Liver (tissue), 3 donors: ENCODE measurements at regions not wholly inside any gene's neighbourhood (a gene's known extent, or its start where the extent isn't known, plus 50 kb on each side); places are given as distances from the start of the nearest gene placed in this dataset.

ENCODE experiments used
- JUND ChIP-seq, 2 donors: IDR thresholded peaks; 2 replicates each; pipeline ENCODE4 v1.6.1; 2016; ENCODE audit warnings: antibody characterized with exemption in 2 of 2
- SP1 ChIP-seq: IDR thresholded peaks from 2 replicates; pipeline ENCODE4 v1.6.1; 2018; ENCODE audit warnings: antibody characterized with exemption, mild to moderate bottlenecking
- TF ChIP-seq, protein P1 (sequence below): fragments of 150-350 bp; IDR thresholded peaks from 2 replicates; pipeline ENCODE4 v1.5.1; 2017; ENCODE audit warnings: improper control_type of control experiment, low read depth, low read length; ENCODE audit not compliant: missing input control
- TF ChIP-seq, protein P2 (sequence below): IDR thresholded peaks from 2 replicates; pipeline ENCODE4 v1.6.1; 2016; ENCODE audit warnings: antibody characterized with exemption
- donor health status: healthy.
- donor health status: healthy.

DNA sequence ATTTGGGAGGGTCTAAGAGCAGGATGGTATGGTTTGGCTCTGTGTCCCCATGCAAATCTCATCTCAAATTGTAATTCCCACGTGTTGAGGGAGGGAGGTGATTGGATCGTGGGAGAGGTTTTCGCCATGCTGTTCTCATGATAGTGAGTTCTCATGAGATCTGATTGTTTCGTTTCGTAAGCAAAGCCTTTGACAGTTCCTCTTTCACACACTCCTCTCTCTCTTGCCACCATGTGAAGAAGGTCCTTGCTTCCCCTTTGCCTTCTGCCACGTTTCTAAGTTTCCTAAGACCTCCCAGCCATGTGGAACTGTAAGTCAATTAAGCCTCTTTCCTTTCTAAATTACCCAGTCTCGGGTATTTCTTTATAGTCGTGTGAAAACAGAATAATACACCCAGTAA, 553.7 kb downstream of the TAFA4 start:
- TF ChIP-seq SP1 (no peak), JUND (IDR thresholded peaks at IDR 0.05) (no peak)
- TF ChIP-seq, protein P1, sequence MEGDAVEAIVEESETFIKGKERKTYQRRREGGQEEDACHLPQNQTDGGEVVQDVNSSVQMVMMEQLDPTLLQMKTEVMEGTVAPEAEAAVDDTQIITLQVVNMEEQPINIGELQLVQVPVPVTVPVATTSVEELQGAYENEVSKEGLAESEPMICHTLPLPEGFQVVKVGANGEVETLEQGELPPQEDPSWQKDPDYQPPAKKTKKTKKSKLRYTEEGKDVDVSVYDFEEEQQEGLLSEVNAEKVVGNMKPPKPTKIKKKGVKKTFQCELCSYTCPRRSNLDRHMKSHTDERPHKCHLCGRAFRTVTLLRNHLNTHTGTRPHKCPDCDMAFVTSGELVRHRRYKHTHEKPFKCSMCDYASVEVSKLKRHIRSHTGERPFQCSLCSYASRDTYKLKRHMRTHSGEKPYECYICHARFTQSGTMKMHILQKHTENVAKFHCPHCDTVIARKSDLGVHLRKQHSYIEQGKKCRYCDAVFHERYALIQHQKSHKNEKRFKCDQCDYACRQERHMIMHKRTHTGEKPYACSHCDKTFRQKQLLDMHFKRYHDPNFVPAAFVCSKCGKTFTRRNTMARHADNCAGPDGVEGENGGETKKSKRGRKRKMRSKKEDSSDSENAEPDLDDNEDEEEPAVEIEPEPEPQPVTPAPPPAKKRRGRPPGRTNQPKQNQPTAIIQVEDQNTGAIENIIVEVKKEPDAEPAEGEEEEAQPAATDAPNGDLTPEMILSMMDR = no peak
- TF ChIP-seq, protein P2, sequence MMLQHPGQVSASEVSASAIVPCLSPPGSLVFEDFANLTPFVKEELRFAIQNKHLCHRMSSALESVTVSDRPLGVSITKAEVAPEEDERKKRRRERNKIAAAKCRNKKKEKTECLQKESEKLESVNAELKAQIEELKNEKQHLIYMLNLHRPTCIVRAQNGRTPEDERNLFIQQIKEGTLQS = no peak
